IPS DF 6.9 (cell line): ENCODE measurements at regions not wholly inside any gene's neighbourhood (a gene's known extent, or its start where the extent isn't known, plus 50 kb on each side); places are given as distances from the start of the nearest gene placed in this dataset.

Source experiments
- DNase-seq: peaks from one replicate; pipeline ENCODE4 v3.0.0-alpha.2; 2013; ENCODE audit warnings: low read depth, low spot score
- H3K27ac ChIP-seq: one replicate; pipeline ENCODE4 v1.5.1; 2013; ENCODE audit warnings: low read length, control low read depth
- H3K27me3 ChIP-seq: 2 replicates; pipeline ENCODE4 v1.6.1; 2013; ENCODE audit warnings: mild to moderate bottlenecking, low read length; ENCODE audit not compliant: control insufficient read depth, insufficient read depth
- H3K36me3 ChIP-seq: 2 replicates; pipeline ENCODE4 v1.6.1; 2013; ENCODE audit warnings: low read length; ENCODE audit not compliant: control insufficient read depth, insufficient read depth
- H3K4me1 ChIP-seq: 2 replicates; pipeline ENCODE4 v1.6.1; 2013; ENCODE audit warnings: low read length; ENCODE audit not compliant: control insufficient read depth, insufficient read depth
- H3K4me3 ChIP-seq: 2 replicates; pipeline ENCODE4 v1.5.1; 2013; ENCODE audit warnings: mild to moderate bottlenecking, low read length
- H3K9me3 ChIP-seq: 2 replicates; pipeline ENCODE4 v1.6.1; 2013; ENCODE audit warnings: low read length, inconsistent platforms; ENCODE audit not compliant: control insufficient read depth, insufficient read depth
- WGBS: extraction: QIAGEN DNeasy Blood & Tissue Kit; methylation state at CpG from one replicate; pipeline ENCODE4 v1.1.7; 2013; ENCODE audit warnings: mixed read lengths, missing lambda C conversion rate; ENCODE audit not compliant: insufficient read length, insufficient coverage; 5-methylcytosine and 5-hydroxymethylcytosine counted together

DNA sequence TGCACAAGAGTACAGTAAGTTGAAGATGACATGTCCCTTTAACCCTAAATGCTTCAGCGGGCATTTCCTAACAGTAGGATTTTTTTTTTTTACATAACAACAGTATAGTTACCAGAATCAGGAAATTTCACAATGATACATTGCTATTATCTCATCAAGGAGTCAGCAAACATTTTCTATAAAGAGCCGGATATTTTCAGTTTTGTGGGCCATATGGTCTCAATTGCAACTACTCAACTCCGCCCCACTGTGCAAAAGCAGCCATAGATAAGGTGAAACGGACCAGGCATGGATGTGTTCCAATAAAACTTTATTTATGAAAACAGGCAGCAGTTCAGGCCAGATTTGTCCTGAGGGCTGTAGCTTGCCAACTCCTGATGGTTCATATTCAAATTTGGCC is 130.6 kb downstream of the SMAD6 start:
- no peak for DNase-seq
- Histone ChIP-seq H3K4me1 (peaks cover 1% of the 10 kb centered on the region; the same call in 1 of the 2 replicates), H3K9me3 (no peaks in the 10 kb centered on the region), H3K4me3 (no peak overlapping the region), H3K27me3 (no peaks in the 10 kb centered on the region), H3K36me3 (no peaks in the 10 kb centered on the region), H3K27ac (no peak overlapping the region)
- no CpG with 5 or more reads among the region's 4 CpGs for WGBS

DNA sequence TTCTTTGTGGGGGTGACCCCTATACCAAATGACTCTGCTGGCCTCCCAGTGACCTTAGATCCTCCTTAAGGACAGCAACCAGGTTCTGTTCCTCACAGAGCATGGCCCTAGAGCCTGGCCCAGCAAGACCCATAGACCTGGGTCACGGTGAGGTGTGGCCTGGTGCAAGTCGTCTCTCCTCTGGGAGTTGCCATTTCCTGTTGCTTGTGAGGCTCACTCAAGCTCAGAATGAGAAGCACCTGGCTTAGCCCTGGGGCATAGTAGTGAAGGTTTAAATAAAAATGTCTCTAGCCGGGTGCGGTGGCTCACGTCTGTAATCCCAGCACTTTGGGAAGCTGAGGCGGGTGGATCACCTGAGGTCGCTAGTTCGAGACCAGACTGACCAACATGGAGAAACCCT is 131.3 kb downstream of the SMAD6 start:
- H3K27ac ChIP-seq: no peak overlapping the region
- H3K4me3 ChIP-seq: no peak overlapping the region
- H3K36me3 ChIP-seq: no peaks in the 10 kb centered on the region
- 0 out of 2 replicates have a peak, but pooled peaks cover 2% of the 10 kb centered on the region for H3K4me1 ChIP-seq
- WGBS: no CpG with 5 or more reads among the region's 8 CpGs
- DNase-seq: no peak
- H3K9me3 ChIP-seq: no peaks in the 10 kb centered on the region
- no peaks in the 10 kb centered on the region for H3K27me3 ChIP-seq

DNA sequence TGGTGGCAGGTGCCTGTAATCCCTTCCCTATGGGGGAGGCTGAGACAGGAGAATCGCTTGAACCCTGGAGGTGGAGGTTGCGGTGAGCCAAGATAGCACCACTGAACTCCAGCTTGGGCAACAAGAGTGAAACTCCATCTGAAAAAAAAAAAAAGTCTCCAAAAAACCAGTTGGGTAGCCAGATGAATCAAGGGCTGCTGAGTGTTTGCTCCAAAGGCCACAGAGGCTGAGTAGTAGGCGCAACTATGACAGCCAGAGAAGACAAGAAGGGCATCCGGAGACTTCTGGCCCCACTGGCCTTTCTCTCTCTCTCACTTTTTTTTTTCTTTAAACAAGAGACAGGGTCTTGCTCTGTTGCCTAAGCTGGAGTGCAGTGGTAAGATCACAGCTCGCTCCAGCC is 131.8 kb downstream of the SMAD6 start:
- no peaks in the 10 kb centered on the region for H3K9me3 ChIP-seq
- H3K4me1 ChIP-seq: 0 out of 2 replicates have a peak, but pooled peaks cover 2% of the 10 kb centered on the region
- H3K27me3 ChIP-seq: no peaks in the 10 kb centered on the region
- no CpG with 5 or more reads among the region's 5 CpGs for WGBS
- no peak overlapping the region for H3K4me3 ChIP-seq
- H3K36me3 ChIP-seq: no peaks in the 10 kb centered on the region
- H3K27ac ChIP-seq: no peak overlapping the region
- no peak for DNase-seq

- no CpG with 5 or more reads among the region's 11 CpGs for WGBS
- Histone ChIP-seq H3K27ac (no peak overlapping the region), H3K4me3 (no peak overlapping the region)
Measured at GRCh38 chr15:66834881-66835878, 133.1 kb downstream of the SMAD6 start.

DNA sequence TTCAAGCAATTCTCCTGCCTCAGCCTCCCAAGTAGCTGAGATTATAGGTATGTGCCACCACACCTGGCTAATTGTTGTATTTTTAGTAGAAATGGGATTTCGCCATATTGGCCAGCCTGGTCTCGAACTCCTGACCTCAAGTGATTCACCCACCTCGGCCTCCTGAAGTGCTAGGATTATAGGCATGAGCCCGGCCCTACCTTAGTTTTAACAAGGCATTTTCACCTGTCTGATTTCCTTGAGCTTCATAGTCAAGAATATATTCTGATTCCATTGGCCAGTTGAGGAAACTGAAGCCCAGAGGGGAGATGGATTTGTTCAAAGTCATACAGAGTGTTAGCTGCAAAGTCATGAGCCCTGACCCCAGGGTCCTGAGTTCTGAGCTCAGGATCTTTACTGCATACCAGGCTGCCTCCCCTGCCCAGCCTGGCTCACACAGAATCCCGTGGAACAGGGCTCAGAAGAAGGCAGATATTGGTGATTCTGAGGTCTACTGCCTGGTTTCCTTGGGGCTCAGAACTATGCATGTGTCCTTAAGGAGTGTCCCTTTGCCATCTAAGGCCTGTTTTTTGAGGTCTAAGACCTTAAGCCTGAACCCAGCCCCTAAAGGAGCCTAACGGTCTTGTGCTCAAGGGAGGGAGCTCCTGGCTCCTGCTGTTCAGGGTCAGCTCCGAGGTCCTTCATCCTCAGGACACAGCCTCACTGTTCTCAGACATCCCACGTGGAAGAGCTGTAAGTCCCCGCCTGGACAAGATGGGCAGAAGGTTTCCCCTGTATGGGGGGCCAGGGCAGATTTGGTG is 134.4 kb downstream of the SMAD6 start:
- Histone ChIP-seq H3K4me3 (no peak overlapping the region), H3K4me1 (0 out of 2 replicates have a peak, but pooled peaks cover 2% of the 10 kb centered on the region)
- WGBS: no CpG with 5 or more reads among the region's 9 CpGs

More at GRCh38 chr15:66834881-66835878, 133.1 kb downstream of the SMAD6 start:
- DNase-seq: no peak
- Histone ChIP-seq H3K4me1 (0 out of 2 replicates have a peak, but pooled peaks cover 2% of the 10 kb centered on the region), H3K27me3 (no peaks in the 10 kb centered on the region), H3K36me3 (no peaks in the 10 kb centered on the region), H3K9me3 (no peaks in the 10 kb centered on the region)

GRCh38 chr15:66838202-66838601 is 136.2 kb downstream of the SMAD6 start:
- Histone ChIP-seq H3K36me3 (no peaks in the 10 kb centered on the region), H3K9me3 (no peaks in the 10 kb centered on the region), H3K4me1 (0 out of 2 replicates have a peak, but pooled peaks cover 2% of the 10 kb centered on the region), H3K27ac (no peak overlapping the region), H3K4me3 (no peak overlapping the region), H3K27me3 (peaks cover 9% of the 10 kb centered on the region; the same call in 1 of the 2 replicates)
- no CpG with 5 or more reads among the region's 7 CpGs for WGBS
- DNase-seq: no peak

More for the DNA sequence above, 134.4 kb downstream of the SMAD6 start:
- no peak overlapping the region for H3K27ac ChIP-seq
- H3K36me3 ChIP-seq: no peaks in the 10 kb centered on the region
- H3K9me3 ChIP-seq: no peaks in the 10 kb centered on the region
- DNase-seq: no peak
- H3K27me3 ChIP-seq: peaks cover 2% of the 10 kb centered on the region; the same call in 1 of the 2 replicates

DNA sequence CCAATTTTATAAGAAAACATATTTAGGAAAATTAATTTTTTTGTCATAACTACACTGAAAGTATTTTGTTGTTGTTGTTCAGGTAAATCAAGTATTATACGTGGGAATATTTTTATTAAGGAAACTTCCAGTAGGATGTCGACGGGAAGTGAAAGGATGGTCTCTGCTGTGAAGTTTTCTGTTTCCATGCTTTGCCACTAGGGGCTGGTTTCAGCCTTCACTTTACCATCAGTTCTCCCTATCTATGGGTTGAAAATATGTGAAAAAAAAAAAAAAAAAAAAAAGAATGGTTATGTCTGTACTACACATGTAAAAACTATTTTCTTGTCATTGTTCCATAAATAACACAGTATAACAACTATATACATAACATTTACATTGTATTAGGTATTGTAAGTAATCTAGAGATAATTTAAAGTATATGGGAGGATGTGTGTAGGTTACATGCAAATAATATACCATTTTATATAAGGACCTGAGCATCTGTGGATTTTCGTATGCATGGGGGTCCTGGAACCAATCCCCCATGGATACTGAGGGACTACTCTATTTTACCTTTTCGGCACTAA is 136.7 kb downstream of the SMAD6 start:
- H3K36me3 ChIP-seq: no peaks in the 10 kb centered on the region
- WGBS: 100% methylated on average over 3 of the region's 5 CpGs
- 0 out of 2 replicates have a peak, but pooled peaks cover 2% of the 10 kb centered on the region for H3K4me1 ChIP-seq
- H3K27ac ChIP-seq: no peak overlapping the region
- H3K27me3 ChIP-seq: peaks cover 14% of the 10 kb centered on the region
- H3K9me3 ChIP-seq: no peaks in the 10 kb centered on the region
- H3K4me3 ChIP-seq: no peak overlapping the region
- DNase-seq: no peak

- no CpG with 5 or more reads among the region's 4 CpGs for WGBS
- H3K4me3 ChIP-seq: no peak overlapping the region
- no peak for DNase-seq
- no peak overlapping the region for H3K27ac ChIP-seq
- H3K27me3 ChIP-seq: peaks cover 15% of the 10 kb centered on the region
- no peaks in the 10 kb centered on the region for H3K36me3 ChIP-seq
- no peaks in the 10 kb centered on the region for H3K9me3 ChIP-seq
- 0 out of 2 replicates have a peak, but pooled peaks cover 2% of the 10 kb centered on the region for H3K4me1 ChIP-seq
Measured at GRCh38 chr15:66839506-66840112, 137.6 kb downstream of the SMAD6 start.

DNA sequence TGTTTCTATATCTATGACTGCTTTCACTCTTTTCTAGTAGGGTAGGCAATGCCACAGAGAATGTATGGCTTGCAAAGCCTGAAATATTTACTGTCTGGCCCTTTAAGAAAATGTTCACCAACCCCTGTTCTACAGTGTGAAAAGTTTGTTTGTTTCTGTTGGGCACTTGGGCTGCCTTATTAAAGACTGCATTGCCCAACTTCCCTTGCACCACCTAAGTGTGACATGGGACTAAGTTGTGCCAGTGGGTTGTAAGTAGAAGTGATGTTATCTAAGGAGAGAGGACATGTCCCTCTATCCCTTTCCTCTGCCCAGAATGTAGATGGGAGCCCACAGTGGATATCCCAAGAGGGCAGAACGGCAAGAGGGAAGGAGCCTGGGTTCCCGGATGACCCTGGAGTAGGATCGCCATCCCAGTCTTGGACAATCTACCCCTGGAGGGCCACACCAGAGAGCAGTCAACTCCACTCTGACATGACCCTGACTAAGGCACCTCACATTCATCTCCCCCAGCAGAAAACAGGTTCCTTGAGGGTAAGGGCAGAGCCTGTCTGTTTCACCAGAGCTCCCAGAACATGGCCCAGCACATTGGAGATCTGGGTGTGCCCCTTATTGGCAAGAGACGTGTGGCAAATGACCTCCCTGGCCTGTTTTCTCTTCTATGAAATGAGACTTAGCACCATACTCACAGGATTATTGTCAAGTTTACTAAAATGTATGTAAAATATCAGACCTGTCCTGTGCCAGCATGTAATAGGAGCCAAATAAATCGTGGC is 138.8 kb downstream of the SMAD6 start:
- Histone ChIP-seq H3K4me1 (0 out of 2 replicates have a peak, but pooled peaks cover 2% of the 10 kb centered on the region), H3K9me3 (no peaks in the 10 kb centered on the region), H3K27me3 (peaks cover 15% of the 10 kb centered on the region), H3K4me3 (no peak overlapping the region), H3K27ac (no peak overlapping the region), H3K36me3 (no peaks in the 10 kb centered on the region)
- no peak for DNase-seq
- no CpG with 5 or more reads among the region's 5 CpGs for WGBS
